Suprapubic skin (tissue), 4 donors: ENCODE measurements at regions not wholly inside any gene's neighbourhood (a gene's known extent, or its start where the extent isn't known, plus 50 kb on each side); places are given as distances from the start of the nearest gene placed in this dataset.

Source experiments
- DNase-seq, 2 donors: peaks; one replicate each; pipeline ENCODE4 v3.0.0-alpha.2; 2019; ENCODE audit warnings: low spot score in 2 of 2
- H3K27ac ChIP-seq: fragments of 200-600 bp; sonication (generic); one replicate; pipeline ENCODE4 v1.5.1; 2019
- H3K27me3 ChIP-seq: fragments of 200-600 bp; sonication (generic); one replicate; pipeline ENCODE4 v1.5.1; 2019
- H3K36me3 ChIP-seq: fragments of 200-600 bp; sonication (generic); one replicate; pipeline ENCODE4 v1.5.1; 2019
- H3K4me1 ChIP-seq: fragments of 200-600 bp; sonication (generic); one replicate; pipeline ENCODE4 v1.5.1; 2019
- H3K4me3 ChIP-seq: fragments of 200-600 bp; sonication (generic); one replicate; pipeline ENCODE4 v1.5.1; 2019; ENCODE audit warnings: mild to moderate bottlenecking
- H3K9me3 ChIP-seq: fragments of 200-600 bp; sonication (generic); one replicate; pipeline ENCODE4 v1.5.1; 2019
- CTCF ChIP-seq, 2 donors: fragments of 200-600 bp in 1 of 2; fragments of 450-650 bp in 1 of 2; sonication (generic) in 1 of 2; IDR thresholded peaks; one replicate each; pipeline ENCODE4 v1.5.1; 2016 to 2019; ENCODE audit warnings: antibody characterized with exemption in 2 of 2, mild to moderate bottlenecking in 1 of 2, moderate library complexity in 1 of 2
- EP300 ChIP-seq: sonication (generic); formaldehyde crosslinking; IDR thresholded peaks from one replicate; pipeline ENCODE4 v1.6.1; 2017; ENCODE audit warnings: antibody characterized with exemption
- POLR2A ChIP-seq, 2 donors: fragments of 450-650 bp; IDR thresholded peaks; one replicate each; pipeline ENCODE4 v1.6.1; 2017; ENCODE audit warnings: antibody characterized with exemption in 2 of 2, mild to moderate bottlenecking in 2 of 2, moderate library complexity in 2 of 2
- POLR2AphosphoS5 ChIP-seq, 3 donors: sonication (generic); formaldehyde crosslinking; IDR thresholded peaks; one replicate each; pipeline ENCODE4 v1.6.1; 2017; ENCODE audit warnings: antibody characterized with exemption in 3 of 3
- WGBS: methylation state at CpG from one replicate; pipeline ENCODE4 v1.1.5; 2018; 5-methylcytosine and 5-hydroxymethylcytosine counted together

- no peak for TF ChIP-seq CTCF (IDR thresholded peaks at IDR 0.05)
- TF ChIP-seq EP300, result no peak
- TF ChIP-seq POLR2A (IDR thresholded peaks at IDR 0.05), result no peak
- WGBS, result 54% methylated on average over 2 of the region's 2 CpGs
- Histone ChIP-seq H3K27ac (no peak overlapping the region), H3K4me1 (peaks cover 6% of the 10 kb centered on the region), H3K4me3 (no peak overlapping the region), H3K9me3 (no peaks in the 10 kb centered on the region), H3K27me3 (no peaks in the 10 kb centered on the region), H3K36me3 (no peaks in the 10 kb centered on the region)
- DNase-seq, result no peak
These were observed 72.5 kb downstream of the PHLDA1 start for GRCh38 chr12:75959060-75959459.

GRCh38 chr12:75955251-75955650 lies 76.3 kb downstream of the PHLDA1 start:
- TF ChIP-seq POLR2A (IDR thresholded peaks at IDR 0.05) (no peak), POLR2AphosphoS5 (IDR thresholded peaks at IDR 0.05) (no peak), CTCF (IDR thresholded peaks at IDR 0.05) (no peak), EP300 (no peak)
- no peak for DNase-seq
- no peaks in the 10 kb centered on the region for H3K36me3 ChIP-seq
- no peaks in the 10 kb centered on the region for H3K27me3 ChIP-seq
- H3K4me3 ChIP-seq, result no peak overlapping the region
- H3K27ac ChIP-seq, result no peak overlapping the region
- 89% methylated on average over 3 of the region's 3 CpGs for WGBS
- H3K4me1 ChIP-seq, result peaks cover 19% of the 10 kb centered on the region
- H3K9me3 ChIP-seq, result no peaks in the 10 kb centered on the region

GRCh38 chr12:75954749-75955148 lies 76.8 kb downstream of the PHLDA1 start:
- no peak for DNase-seq
- no peaks in the 10 kb centered on the region for H3K27me3 ChIP-seq
- WGBS, result 98% methylated on average over 2 of the region's 2 CpGs
- no peak for TF ChIP-seq POLR2A (IDR thresholded peaks at IDR 0.05)
- TF ChIP-seq EP300, result no peak
- no peak for TF ChIP-seq CTCF (IDR thresholded peaks at IDR 0.05)
- TF ChIP-seq POLR2AphosphoS5 (IDR thresholded peaks at IDR 0.05), result no peak
- H3K27ac ChIP-seq, result no peak overlapping the region
- H3K4me1 ChIP-seq, result peaks cover 16% of the 10 kb centered on the region
- H3K36me3 ChIP-seq, result no peaks in the 10 kb centered on the region
- H3K9me3 ChIP-seq, result no peaks in the 10 kb centered on the region
- no peak overlapping the region for H3K4me3 ChIP-seq

GRCh38 chr12:75954041-75954440 lies 77.5 kb downstream of the PHLDA1 start:
- H3K27ac ChIP-seq, result peak overlapping the region; percentile 10
- 58% methylated on average over 3 of the region's 3 CpGs for WGBS

GRCh38 chr12:75953312-75953906 lies 78.2 kb downstream of the PHLDA1 start:
- TF ChIP-seq POLR2A (IDR thresholded peaks at IDR 0.05) (no peak), CTCF (IDR thresholded peaks at IDR 0.05) (no peak), EP300 (no peak), POLR2AphosphoS5 (IDR thresholded peaks at IDR 0.05) (no peak)
- Histone ChIP-seq H3K4me3 (no peak overlapping the region), H3K27ac (peak overlapping the region; percentile 10), H3K27me3 (no peaks in the 10 kb centered on the region), H3K4me1 (peaks cover 13% of the 10 kb centered on the region), H3K36me3 (no peaks in the 10 kb centered on the region), H3K9me3 (no peaks in the 10 kb centered on the region)
- WGBS, result 30% methylated on average over 5 of the region's 5 CpGs
- no peak for DNase-seq

More at GRCh38 chr12:75954041-75954440, 77.5 kb downstream of the PHLDA1 start:
- no peaks in the 10 kb centered on the region for H3K36me3 ChIP-seq
- TF ChIP-seq POLR2A (IDR thresholded peaks at IDR 0.05) (no peak), EP300 (no peak), POLR2AphosphoS5 (IDR thresholded peaks at IDR 0.05) (no peak), CTCF (IDR thresholded peaks at IDR 0.05) (no peak)
- H3K27me3 ChIP-seq, result no peaks in the 10 kb centered on the region
- no peak overlapping the region for H3K4me3 ChIP-seq
- H3K9me3 ChIP-seq, result no peaks in the 10 kb centered on the region
- peaks cover 13% of the 10 kb centered on the region for H3K4me1 ChIP-seq
- no peak for DNase-seq
